Omental fat pad (tissue), 3 donors: ENCODE measurements at regions not wholly inside any gene's neighbourhood (a gene's known extent, or its start where the extent isn't known, plus 50 kb on each side); places are given as distances from the start of the nearest gene placed in this dataset. TPM values are rescaled to one million over a fixed set of nuclear protein-coding genes. Genes with fewer than 3 reads are reported as not detected.

Experiments used
- ATAC-seq: fragments of 150-250 bp; one replicate; pipeline ENCODE4 v1.9.1; 2016; ENCODE audit warnings: mild to moderate bottlenecking, moderate library complexity; ENCODE audit not compliant: low FRiP score
- DNase-seq: peaks from one replicate; pipeline ENCODE4 v3.0.0-alpha.2; 2019; ENCODE audit warnings: low spot score
- CTCF ChIP-seq, 3 donors: fragments of 450-650 bp; IDR thresholded peaks; one replicate each; pipeline ENCODE4 v1.5.1; 2016 to 2017; ENCODE audit warnings: antibody characterized with exemption in 3 of 3, mild to moderate bottlenecking in 3 of 3, moderate library complexity in 2 of 3
- small RNA-seq: library from RNA; depleted of rRNA; stranded (forward); fragments of <200 nt; gene quantifications from one replicate; pipeline ENCODE3, GENCODE V24; 2016

GRCh38 chr9:784202-784601, 57.3 kb upstream of the DMRT1 start:
- no peak for ATAC-seq
- no peak for DNase-seq
- TF ChIP-seq CTCF (IDR thresholded peaks at IDR 0.05): no peak

GRCh38 chr9:784916-785315, 56.6 kb upstream of the DMRT1 start:
- ATAC-seq (no peak), DNase-seq (no peak)
- TF ChIP-seq CTCF (IDR thresholded peaks at IDR 0.05): no peak

- ATAC-seq (no peak), DNase-seq (no peak)
- no peak for TF ChIP-seq CTCF (IDR thresholded peaks at IDR 0.05)
Measured at GRCh38 chr9:785997-786396, 55.5 kb upstream of the DMRT1 start.

- ATAC-seq (no peak), DNase-seq (no peak)
- TF ChIP-seq CTCF (IDR thresholded peaks at IDR 0.05): no peak
Measured at GRCh38 chr9:786405-786804, 55.1 kb upstream of the DMRT1 start.

- ATAC-seq: no peak
- no peak for TF ChIP-seq CTCF (IDR thresholded peaks at IDR 0.05)
Measured at GRCh38 chr9:788777-789176, 52.7 kb upstream of the DMRT1 start.

More at GRCh38 chr9:788777-789176, 52.7 kb upstream of the DMRT1 start:
- no peak for DNase-seq

Small RNA genes in the stretch of these regions (small RNA-seq; reads per million reads assigned to genes)
- not detected for gene AL392089.1
- gene RNU6-1327P: not detected
